Heart left ventricle (tissue), 16 donors: ENCODE measurements at regions not wholly inside any gene's neighbourhood (a gene's known extent, or its start where the extent isn't known, plus 50 kb on each side); places are given as distances from the start of the nearest gene placed in this dataset.

ENCODE experiments used
- ATAC-seq, 4 donors: fragments of 200-7000 bp; cut with Tn5 transposase; one replicate each; pipeline ENCODE4 v1.9.1; 2020 to 2022; ENCODE audit warnings: moderate library complexity in 4 of 4, mild to moderate bottlenecking in 3 of 4, moderate number of reproducible peaks in 1 of 4
- DNase-seq, 5 donors: peaks; one replicate each; pipeline ENCODE4 v3.0.0-alpha.2; 2020
- H3K27ac ChIP-seq, 12 donors: fragments of 200-600 bp; sonication (generic) in 4 of 12; one replicate each; pipeline versions ENCODE4 v1.5.0 to v1.8.0; 2016 to 2022; ENCODE audit warnings: mild to moderate bottlenecking in 2 of 12
- H3K27me3 ChIP-seq, 9 donors: fragments of 200-600 bp; sonication (generic) in 2 of 9; one replicate each; pipeline versions ENCODE4 v1.5.1 to v1.8.0; 2016 to 2022; ENCODE audit warnings: mild to moderate bottlenecking in 3 of 9
- H3K36me3 ChIP-seq, 9 donors: fragments of 200-600 bp; sonication (generic) in 2 of 9; one replicate each; pipeline versions ENCODE4 v1.5.0 to v1.8.0; 2018 to 2022; ENCODE audit warnings: mild to moderate bottlenecking in 2 of 9
- H3K4me1 ChIP-seq, 12 donors: fragments of 200-600 bp; sonication (generic) in 4 of 12; one replicate each; pipeline versions ENCODE4 v1.5.0 to v1.8.0; 2016 to 2022; ENCODE audit warnings: mild to moderate bottlenecking in 3 of 12
- H3K4me3 ChIP-seq, 12 donors: fragments of 200-600 bp; sonication (generic) in 4 of 12; one replicate each; pipeline versions ENCODE4 v1.5.0 to v1.8.0; 2017 to 2022; ENCODE audit warnings: mild to moderate bottlenecking in 9 of 12, moderate library complexity in 4 of 12
- H3K9me3 ChIP-seq, 12 donors: fragments of 200-600 bp; sonication (generic) in 4 of 12; one replicate each; pipeline versions ENCODE4 v1.5.0 to v1.8.0; 2016 to 2022; ENCODE audit warnings: mild to moderate bottlenecking in 1 of 12
- POLR2A ChIP-seq, 2 donors: fragments of 450-650 bp; IDR thresholded peaks; one replicate each; pipeline ENCODE4 v1.6.1; 2017; ENCODE audit warnings: antibody characterized with exemption in 2 of 2, mild to moderate bottlenecking in 2 of 2, moderate library complexity in 2 of 2
- WGBS, 4 donors: extraction: QIAGEN DNeasy Blood & Tissue Kit in 2 of 4; methylation state at CpG; one replicate each; pipeline versions ENCODE4 v1.1.5 to v1.1.7; 2013 to 2018; 5-methylcytosine and 5-hydroxymethylcytosine counted together
- intact Hi-C, 10 donors: fragments of 100-400 bp; cut with DNase I; formaldehyde crosslinking; loops; one replicate each; pipeline versions ENCODE4 v1.11.1 to v1.14.2; 2022
- TF ChIP-seq, protein P1 (sequence below), 12 donors: fragments of 200-600 bp; sonication (generic) in 4 of 12; IDR thresholded peaks; one replicate each; pipeline versions ENCODE4 v1.5.0 to v1.8.0; 2018 to 2022; ENCODE audit warnings: antibody characterized with exemption in 12 of 12, mild to moderate bottlenecking in 5 of 12
- donor health status: ischemic (EF 13 %, LVEDD 7.1; RV severe dilation, severe dysfunction).
- donor health status: healthy with polysubstance abuse.
- donor health status: DM: no; HTN: yes; CAD: no.
- donor health status: DM: no; HTN: no; CAD: no.
- donor health status: ischemic (EF 25% LVEDD 6.9; RV normal size, moderate dysfunction).
- donor health status: ischemic (EF 25% LVEDD 5.7; RV mildly dilated, moderate dysfunction).
- donor health status: healthy.
- donor health status: DM: yes; HTN: yes; CAD: no.
- donor health status: ischemic (EF 35%, LVEDD 5.7; RV mildly dilated, moderate dysfunction).
- donor health status: nonischemic (EF 11% LVEDD 7.7; RV severe dilation, severe dysfunction).
- donor health status: DM: yes; HTN: yes; CAD: no.
- donor health status: PGD.
- donor health status: ischemic (EF 29% LVEDD 5.4; RV normal size, mild dysfunction).
- donor health status: nonischemic (EF 23%, LVEDD 6.1; RV moderate dilation, normal function).

DNA sequence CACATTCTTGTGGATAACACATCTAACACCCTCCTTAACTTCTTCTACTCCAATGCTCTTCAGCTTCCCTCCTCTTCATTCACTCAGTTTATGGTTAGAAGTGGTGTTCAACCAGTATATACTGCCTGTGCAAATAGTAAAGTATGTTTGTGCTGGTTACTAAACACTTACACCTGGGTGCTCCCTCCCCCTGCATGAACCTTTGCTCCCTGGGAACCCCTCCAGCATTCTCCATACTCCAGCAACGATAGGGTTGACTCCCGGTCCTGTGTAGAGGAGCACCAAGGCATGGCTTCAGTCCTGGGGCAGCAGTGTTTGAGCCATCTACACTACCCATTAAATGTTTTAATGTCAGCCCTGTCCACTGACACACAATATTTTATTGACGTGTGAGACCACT is 407.5 kb upstream of the DPH6 start:
- no peak for TF ChIP-seq POLR2A (IDR thresholded peaks at IDR 0.05)
- TF ChIP-seq, protein P1, sequence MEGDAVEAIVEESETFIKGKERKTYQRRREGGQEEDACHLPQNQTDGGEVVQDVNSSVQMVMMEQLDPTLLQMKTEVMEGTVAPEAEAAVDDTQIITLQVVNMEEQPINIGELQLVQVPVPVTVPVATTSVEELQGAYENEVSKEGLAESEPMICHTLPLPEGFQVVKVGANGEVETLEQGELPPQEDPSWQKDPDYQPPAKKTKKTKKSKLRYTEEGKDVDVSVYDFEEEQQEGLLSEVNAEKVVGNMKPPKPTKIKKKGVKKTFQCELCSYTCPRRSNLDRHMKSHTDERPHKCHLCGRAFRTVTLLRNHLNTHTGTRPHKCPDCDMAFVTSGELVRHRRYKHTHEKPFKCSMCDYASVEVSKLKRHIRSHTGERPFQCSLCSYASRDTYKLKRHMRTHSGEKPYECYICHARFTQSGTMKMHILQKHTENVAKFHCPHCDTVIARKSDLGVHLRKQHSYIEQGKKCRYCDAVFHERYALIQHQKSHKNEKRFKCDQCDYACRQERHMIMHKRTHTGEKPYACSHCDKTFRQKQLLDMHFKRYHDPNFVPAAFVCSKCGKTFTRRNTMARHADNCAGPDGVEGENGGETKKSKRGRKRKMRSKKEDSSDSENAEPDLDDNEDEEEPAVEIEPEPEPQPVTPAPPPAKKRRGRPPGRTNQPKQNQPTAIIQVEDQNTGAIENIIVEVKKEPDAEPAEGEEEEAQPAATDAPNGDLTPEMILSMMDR (IDR thresholded peaks at IDR 0.05): no peak
- ATAC-seq (no peak), DNase-seq (no peak)
- H3K36me3 ChIP-seq: no peaks in the 10 kb centered on the region
- no peak overlapping the region for H3K27ac ChIP-seq
- H3K4me1 ChIP-seq: no peaks in the 10 kb centered on the region
- H3K27me3 ChIP-seq: no peaks in the 10 kb centered on the region
- 94 to 97% (median 95%) methylated on average over 3 of the region's 3 CpGs for WGBS, 4 donors
- no peak overlapping the region for H3K4me3 ChIP-seq
- no peaks in the 10 kb centered on the region for H3K9me3 ChIP-seq
- intact Hi-C loops: loop anchor here in 1 of 10 donors (10.0 kb wide), 1 partner anchor 61 kb away; no protein-coding TSS in a partner anchor

DNA sequence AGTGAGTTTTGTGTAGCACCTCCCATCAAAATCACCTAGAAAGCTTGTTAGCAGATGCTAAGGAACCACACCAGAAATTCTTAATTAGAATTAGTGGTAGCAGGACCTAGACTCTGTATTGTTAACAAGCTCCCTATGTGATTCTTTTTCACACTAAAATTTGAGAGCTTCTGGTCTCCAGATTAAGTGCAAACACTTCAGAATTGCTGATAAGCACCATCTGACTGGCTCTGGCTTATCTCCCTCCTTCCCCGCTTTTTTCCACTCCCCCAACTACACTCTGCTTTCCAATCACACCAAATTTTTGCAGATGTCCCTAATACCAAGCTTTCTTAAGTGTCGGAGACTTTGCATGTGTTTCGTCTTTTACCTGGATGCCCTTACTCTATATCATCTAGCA is 410.1 kb upstream of the DPH6 start:
- TF ChIP-seq POLR2A (IDR thresholded peaks at IDR 0.05): no peak
- TF ChIP-seq, protein P1 (IDR thresholded peaks at IDR 0.05): no peak
- Histone ChIP-seq H3K9me3 (no peaks in the 10 kb centered on the region), H3K4me3 (no peak overlapping the region), H3K27me3 (no peaks in the 10 kb centered on the region), H3K4me1 (no peaks in the 10 kb centered on the region), H3K27ac (no peak overlapping the region), H3K36me3 (no peaks in the 10 kb centered on the region)
- WGBS, 4 donors: 42 to 69% (median 52%) methylated on average over 3 of the region's 3 CpGs
- intact Hi-C loops: loop anchor here in 1 of 10 donors (10.0 kb wide), 1 partner anchor 59 kb away; no protein-coding TSS in a partner anchor
- no peak for ATAC-seq
- no peak for DNase-seq

DNA sequence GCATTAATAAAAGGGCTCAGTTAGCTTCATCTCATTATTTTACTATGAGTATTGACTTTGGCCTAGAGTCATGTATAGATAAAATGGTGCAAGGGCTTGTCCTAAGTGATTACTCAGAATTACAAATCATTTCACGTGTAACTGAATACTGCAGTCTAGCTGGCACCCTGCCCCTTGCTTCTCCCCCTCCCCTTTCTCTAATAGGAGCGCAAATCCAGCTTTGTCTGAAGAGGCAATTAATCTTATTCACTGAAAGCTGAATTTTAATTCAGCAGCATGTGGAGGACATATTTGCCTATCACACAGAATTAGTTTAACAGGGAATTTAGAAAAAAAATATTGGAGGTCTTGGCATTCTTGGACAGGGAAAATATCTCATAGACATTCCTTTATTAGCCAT is 412.1 kb upstream of the DPH6 start:
- no peak overlapping the region for H3K4me3 ChIP-seq
- TF ChIP-seq POLR2A (IDR thresholded peaks at IDR 0.05): no peak
- TF ChIP-seq, protein P1 (IDR thresholded peaks at IDR 0.05): no peak
- H3K27me3 ChIP-seq: no peaks in the 10 kb centered on the region
- intact Hi-C loops: loop anchor here in 1 of 10 donors (10.0 kb wide), 1 partner anchor 57 kb away; no protein-coding TSS in a partner anchor
- WGBS, 4 donors: 74 to 90% (median 81%) methylated on average over 2 of the region's 2 CpGs
- no peaks in the 10 kb centered on the region for H3K36me3 ChIP-seq
- DNase-seq (no peak), ATAC-seq (no peak)
- no peaks in the 10 kb centered on the region for H3K9me3 ChIP-seq
- no peak overlapping the region for H3K27ac ChIP-seq
- H3K4me1 ChIP-seq: no peaks in the 10 kb centered on the region

DNA sequence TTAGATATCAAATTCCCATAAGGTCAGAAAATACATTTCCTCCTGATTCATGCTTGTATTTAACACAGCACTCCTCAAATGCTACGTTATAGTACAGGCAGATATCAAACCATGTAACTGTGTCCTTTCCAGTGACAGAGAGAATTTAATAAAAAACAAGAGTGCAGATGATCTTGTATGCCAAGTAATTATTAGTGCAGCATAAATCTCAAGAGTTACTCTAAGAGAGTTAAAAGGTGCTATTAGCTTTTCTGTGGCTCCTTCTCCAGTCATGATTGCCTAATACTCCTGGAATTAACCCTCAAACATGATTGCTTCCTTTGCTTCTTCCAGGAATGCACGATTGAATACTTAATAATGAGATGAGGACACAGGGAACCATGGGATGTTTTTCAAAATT is 413.0 kb upstream of the DPH6 start:
- Histone ChIP-seq H3K27ac (no peak overlapping the region), H3K9me3 (no peaks in the 10 kb centered on the region), H3K4me3 (no peak overlapping the region), H3K4me1 (no peaks in the 10 kb centered on the region), H3K27me3 (no peaks in the 10 kb centered on the region), H3K36me3 (no peaks in the 10 kb centered on the region)
- TF ChIP-seq, protein P1 (IDR thresholded peaks at IDR 0.05): no peak
- TF ChIP-seq POLR2A (IDR thresholded peaks at IDR 0.05): no peak
- ATAC-seq: no peak
- no peak for DNase-seq
- intact Hi-C loops: loop anchor here in 1 of 10 donors (10.0 kb wide), 1 partner anchor 56 kb away; no protein-coding TSS in a partner anchor
- WGBS, 4 donors: 38 to 45% (median 41%) methylated on average over 2 of the region's 2 CpGs
